Suprapubic skin (tissue), 4 donors: ENCODE measurements at regions not wholly inside any gene's neighbourhood (a gene's known extent, or its start where the extent isn't known, plus 50 kb on each side); places are given as distances from the start of the nearest gene placed in this dataset.

Experiments used
- DNase-seq, 2 donors: peaks; one replicate each; pipeline ENCODE4 v3.0.0-alpha.2; 2019; ENCODE audit warnings: low spot score in 2 of 2
- H3K27ac ChIP-seq: fragments of 200-600 bp; sonication (generic); one replicate; pipeline ENCODE4 v1.5.1; 2019
- H3K27me3 ChIP-seq: fragments of 200-600 bp; sonication (generic); one replicate; pipeline ENCODE4 v1.5.1; 2019
- H3K36me3 ChIP-seq: fragments of 200-600 bp; sonication (generic); one replicate; pipeline ENCODE4 v1.5.1; 2019
- H3K4me1 ChIP-seq: fragments of 200-600 bp; sonication (generic); one replicate; pipeline ENCODE4 v1.5.1; 2019
- H3K4me3 ChIP-seq: fragments of 200-600 bp; sonication (generic); one replicate; pipeline ENCODE4 v1.5.1; 2019; ENCODE audit warnings: mild to moderate bottlenecking
- H3K9me3 ChIP-seq: fragments of 200-600 bp; sonication (generic); one replicate; pipeline ENCODE4 v1.5.1; 2019
- EP300 ChIP-seq: sonication (generic); formaldehyde crosslinking; IDR thresholded peaks from one replicate; pipeline ENCODE4 v1.6.1; 2017; ENCODE audit warnings: antibody characterized with exemption
- POLR2A ChIP-seq, 2 donors: fragments of 450-650 bp; IDR thresholded peaks; one replicate each; pipeline ENCODE4 v1.6.1; 2017; ENCODE audit warnings: antibody characterized with exemption in 2 of 2, mild to moderate bottlenecking in 2 of 2, moderate library complexity in 2 of 2
- POLR2AphosphoS5 ChIP-seq, 3 donors: sonication (generic); formaldehyde crosslinking; IDR thresholded peaks; one replicate each; pipeline ENCODE4 v1.6.1; 2017; ENCODE audit warnings: antibody characterized with exemption in 3 of 3
- WGBS: methylation state at CpG from one replicate; pipeline ENCODE4 v1.1.5; 2018; 5-methylcytosine and 5-hydroxymethylcytosine counted together
- TF ChIP-seq, protein P1 (sequence below), 2 donors: fragments of 200-600 bp in 1 of 2; fragments of 450-650 bp in 1 of 2; sonication (generic) in 1 of 2; IDR thresholded peaks; one replicate each; pipeline ENCODE4 v1.5.1; 2016 to 2019; ENCODE audit warnings: antibody characterized with exemption in 2 of 2, mild to moderate bottlenecking in 1 of 2, moderate library complexity in 1 of 2

DNA sequence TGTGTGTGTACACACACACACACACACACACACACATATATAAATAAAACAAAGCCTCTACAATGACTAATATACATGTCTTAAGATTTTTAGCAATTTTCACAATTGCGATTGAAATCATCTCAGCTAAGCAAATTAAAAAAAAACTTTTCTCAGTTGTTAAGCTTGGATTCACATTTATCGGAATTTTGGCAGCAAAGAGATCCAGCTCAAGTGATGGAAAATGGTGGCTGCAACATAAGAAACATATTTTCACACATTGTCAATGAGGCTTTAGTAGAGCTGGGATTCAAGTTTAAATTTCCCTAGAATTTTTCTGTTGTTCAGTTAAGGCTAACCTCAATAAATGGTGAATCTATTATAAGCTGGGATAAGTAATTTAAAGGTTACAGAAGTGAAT, 768.6 kb upstream of the SORCS1 start:
- no peak for TF ChIP-seq EP300
- TF ChIP-seq POLR2A (IDR thresholded peaks at IDR 0.05): no peak
- TF ChIP-seq POLR2AphosphoS5 (IDR thresholded peaks at IDR 0.05): no peak
- TF ChIP-seq, protein P1, sequence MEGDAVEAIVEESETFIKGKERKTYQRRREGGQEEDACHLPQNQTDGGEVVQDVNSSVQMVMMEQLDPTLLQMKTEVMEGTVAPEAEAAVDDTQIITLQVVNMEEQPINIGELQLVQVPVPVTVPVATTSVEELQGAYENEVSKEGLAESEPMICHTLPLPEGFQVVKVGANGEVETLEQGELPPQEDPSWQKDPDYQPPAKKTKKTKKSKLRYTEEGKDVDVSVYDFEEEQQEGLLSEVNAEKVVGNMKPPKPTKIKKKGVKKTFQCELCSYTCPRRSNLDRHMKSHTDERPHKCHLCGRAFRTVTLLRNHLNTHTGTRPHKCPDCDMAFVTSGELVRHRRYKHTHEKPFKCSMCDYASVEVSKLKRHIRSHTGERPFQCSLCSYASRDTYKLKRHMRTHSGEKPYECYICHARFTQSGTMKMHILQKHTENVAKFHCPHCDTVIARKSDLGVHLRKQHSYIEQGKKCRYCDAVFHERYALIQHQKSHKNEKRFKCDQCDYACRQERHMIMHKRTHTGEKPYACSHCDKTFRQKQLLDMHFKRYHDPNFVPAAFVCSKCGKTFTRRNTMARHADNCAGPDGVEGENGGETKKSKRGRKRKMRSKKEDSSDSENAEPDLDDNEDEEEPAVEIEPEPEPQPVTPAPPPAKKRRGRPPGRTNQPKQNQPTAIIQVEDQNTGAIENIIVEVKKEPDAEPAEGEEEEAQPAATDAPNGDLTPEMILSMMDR (IDR thresholded peaks at IDR 0.05): no peak
- Histone ChIP-seq H3K36me3 (no peaks in the 10 kb centered on the region), H3K9me3 (no peaks in the 10 kb centered on the region), H3K4me3 (no peak overlapping the region), H3K27me3 (no peaks in the 10 kb centered on the region), H3K27ac (no peak overlapping the region), H3K4me1 (no peaks in the 10 kb centered on the region)
- DNase-seq: no peak
- WGBS: 91% methylated on average over 2 of the region's 2 CpGs

DNA sequence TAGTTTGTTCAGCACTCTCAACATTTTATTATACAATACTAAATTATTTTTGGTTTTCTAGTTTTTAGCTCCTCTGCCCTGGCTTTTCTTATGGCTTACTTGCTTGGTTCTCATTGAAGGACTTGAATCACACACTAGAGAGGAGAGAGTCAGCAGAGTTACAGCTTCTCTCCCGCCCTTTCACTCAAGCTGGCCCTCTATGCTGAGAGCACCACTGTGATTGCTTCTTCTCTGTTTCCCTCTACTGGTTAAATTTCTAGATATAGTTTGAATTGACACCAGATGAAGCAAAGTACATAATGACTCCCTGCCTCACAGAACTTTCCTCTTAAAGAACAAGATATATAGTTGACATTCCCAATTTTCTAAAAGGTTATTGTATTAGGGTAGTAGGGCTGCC, 767.3 kb upstream of the SORCS1 start:
- no peak for DNase-seq
- H3K9me3 ChIP-seq: no peaks in the 10 kb centered on the region
- H3K27me3 ChIP-seq: no peaks in the 10 kb centered on the region
- H3K36me3 ChIP-seq: no peaks in the 10 kb centered on the region
- WGBS: 74% methylated on average over 1 of the region's 1 CpG
- no peaks in the 10 kb centered on the region for H3K4me1 ChIP-seq
- H3K4me3 ChIP-seq: no peak overlapping the region
- H3K27ac ChIP-seq: no peak overlapping the region
- no peak for TF ChIP-seq POLR2AphosphoS5 (IDR thresholded peaks at IDR 0.05)
- TF ChIP-seq POLR2A (IDR thresholded peaks at IDR 0.05): no peak
- TF ChIP-seq, protein P1 (IDR thresholded peaks at IDR 0.05): no peak
- TF ChIP-seq EP300: no peak

DNA sequence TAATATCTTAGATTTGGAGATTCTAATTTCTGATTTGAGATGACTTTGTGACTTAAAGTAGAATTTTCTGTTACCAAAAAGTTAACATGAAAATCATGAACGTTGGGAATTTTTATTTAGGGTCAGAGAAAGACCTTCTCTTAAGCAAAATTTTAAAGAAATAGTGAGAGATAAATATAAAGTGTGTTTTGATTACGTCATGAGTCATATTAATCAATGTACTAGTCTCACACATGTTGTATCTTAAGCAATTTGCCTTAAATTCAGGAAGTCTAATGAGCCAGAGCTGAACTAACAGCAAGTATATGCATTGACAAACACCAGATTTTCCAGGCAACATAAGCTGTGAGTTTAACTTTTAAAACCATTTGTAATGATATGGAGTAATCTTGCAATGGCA, 765.5 kb upstream of the SORCS1 start:
- Histone ChIP-seq H3K4me1 (no peaks in the 10 kb centered on the region), H3K27ac (no peak overlapping the region), H3K4me3 (no peak overlapping the region), H3K36me3 (no peaks in the 10 kb centered on the region), H3K27me3 (no peaks in the 10 kb centered on the region), H3K9me3 (no peaks in the 10 kb centered on the region)
- no peak for DNase-seq
- WGBS: 72% methylated on average over 2 of the region's 2 CpGs
- TF ChIP-seq EP300: no peak
- no peak for TF ChIP-seq POLR2AphosphoS5 (IDR thresholded peaks at IDR 0.05)
- TF ChIP-seq, protein P1 (IDR thresholded peaks at IDR 0.05): no peak
- no peak for TF ChIP-seq POLR2A (IDR thresholded peaks at IDR 0.05)

DNA sequence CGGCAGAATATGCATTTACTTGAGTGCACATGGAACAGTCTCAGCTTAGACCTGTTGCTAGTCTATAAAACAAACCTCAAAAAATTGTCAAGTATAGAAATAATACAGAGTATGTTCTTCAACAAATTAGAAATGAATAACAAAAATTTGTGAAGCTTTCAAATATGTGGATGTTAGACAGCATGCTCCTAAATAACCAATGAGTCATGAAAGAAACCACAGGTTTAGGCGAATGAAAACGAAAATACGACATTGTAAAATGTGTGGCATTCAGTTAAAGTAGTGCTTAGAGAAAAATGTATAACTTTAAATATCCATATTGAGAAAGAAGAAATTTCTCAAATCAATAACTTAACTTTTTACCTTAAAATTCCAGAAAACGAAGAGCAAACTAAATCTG, 760.0 kb upstream of the SORCS1 start:
- no peak for DNase-seq
- whole genome bisulfite sequencing: 78% methylated on average over 5 of the region's 5 CpGs
- Histone ChIP-seq H3K36me3 (no peaks in the 10 kb centered on the region), H3K9me3 (peaks cover 17% of the 10 kb centered on the region), H3K4me3 (no peak overlapping the region), H3K27ac (no peak overlapping the region), H3K27me3 (no peaks in the 10 kb centered on the region), H3K4me1 (no peaks in the 10 kb centered on the region)
- TF ChIP-seq EP300: no peak

DNA sequence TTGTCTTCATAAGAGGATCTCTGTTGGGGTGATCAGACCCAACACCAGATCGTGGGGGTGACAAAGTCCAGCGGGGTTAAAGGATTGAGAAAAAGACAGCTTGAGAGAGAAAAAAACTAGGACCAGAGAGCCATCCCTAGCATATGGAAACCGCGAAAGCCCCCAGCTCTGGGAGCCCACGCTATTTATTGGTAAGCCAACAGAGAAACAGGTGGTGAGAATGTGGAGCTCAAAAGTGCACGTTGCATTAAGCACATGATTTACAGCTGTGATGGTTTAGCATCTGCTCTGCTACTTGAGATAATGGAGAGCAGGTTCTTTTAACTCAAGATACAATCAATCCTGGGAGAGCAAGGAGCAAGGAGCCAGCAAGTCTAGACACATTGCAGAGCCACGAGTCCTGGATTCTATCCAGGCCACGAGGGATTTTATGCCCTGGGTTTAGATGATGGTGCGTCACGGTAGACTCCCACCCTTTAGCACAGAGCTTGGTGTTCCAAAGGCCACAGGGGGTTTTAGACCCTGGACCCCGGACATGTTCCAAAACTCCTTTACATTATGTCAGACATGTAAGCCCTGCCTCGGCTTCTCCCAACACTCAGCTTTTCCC, 755.2 kb upstream of the SORCS1 start:
- TF ChIP-seq POLR2AphosphoS5 (IDR thresholded peaks at IDR 0.05) (no peak), POLR2A (IDR thresholded peaks at IDR 0.05) (no peak), EP300 (no peak)
- TF ChIP-seq, protein P1 (IDR thresholded peaks at IDR 0.05): no peak
- H3K36me3 ChIP-seq: no peaks in the 10 kb centered on the region
- H3K4me1 ChIP-seq: peaks cover 5% of the 10 kb centered on the region
- 48% methylated on average over 11 of the region's 12 CpGs for WGBS
- no peak for DNase-seq
- peaks cover 20% of the 10 kb centered on the region for H3K9me3 ChIP-seq
- no peak overlapping the region for H3K27ac ChIP-seq
- no peak overlapping the region for H3K4me3 ChIP-seq
- H3K27me3 ChIP-seq: peaks cover 8% of the 10 kb centered on the region

DNA sequence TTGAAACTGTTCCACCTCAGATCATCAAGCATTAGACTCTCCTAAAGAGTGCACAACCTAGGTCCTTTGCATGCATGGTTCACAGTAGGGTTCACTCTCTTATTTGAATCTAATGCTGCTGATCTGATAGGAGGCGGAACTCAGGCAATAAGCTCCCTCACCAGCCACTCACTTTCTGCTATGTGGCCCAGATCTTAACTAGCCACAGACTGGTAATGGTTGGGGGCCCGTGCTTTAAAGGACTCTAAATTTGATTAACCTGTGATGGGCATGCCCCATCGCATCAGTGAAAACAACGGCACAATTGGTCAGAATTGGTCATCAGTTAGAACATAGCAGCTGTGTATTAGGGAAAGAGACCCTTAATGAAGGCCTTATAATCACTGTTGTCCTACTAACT, 753.7 kb upstream of the SORCS1 start:
- H3K27me3 ChIP-seq: peaks cover 16% of the 10 kb centered on the region
- H3K4me1 ChIP-seq: peaks cover 11% of the 10 kb centered on the region
- DNase-seq: no peak
- H3K27ac ChIP-seq: no peak overlapping the region
- H3K9me3 ChIP-seq: peaks cover 20% of the 10 kb centered on the region
- no peak overlapping the region for H3K4me3 ChIP-seq
- TF ChIP-seq POLR2A (IDR thresholded peaks at IDR 0.05) (no peak), POLR2AphosphoS5 (IDR thresholded peaks at IDR 0.05) (no peak), EP300 (no peak)
- TF ChIP-seq, protein P1 (IDR thresholded peaks at IDR 0.05): no peak
- WGBS: 92% methylated on average over 4 of the region's 4 CpGs
- H3K36me3 ChIP-seq: no peaks in the 10 kb centered on the region
